ENCODE measurements at regions not wholly inside any gene's neighbourhood (a gene's known extent, or its start where the extent isn't known, plus 50 kb on each side); places are given as distances from the start of the nearest gene placed in this dataset.
A peak's percentile ranks its signal among the peaks of the same experiment; 100 is the strongest.
"Not testable (repeated sequence)": the region's sequence is repeated elsewhere in the genome, so short reads cannot be mapped to it uniquely, and the experiment has no call there.

DNA sequence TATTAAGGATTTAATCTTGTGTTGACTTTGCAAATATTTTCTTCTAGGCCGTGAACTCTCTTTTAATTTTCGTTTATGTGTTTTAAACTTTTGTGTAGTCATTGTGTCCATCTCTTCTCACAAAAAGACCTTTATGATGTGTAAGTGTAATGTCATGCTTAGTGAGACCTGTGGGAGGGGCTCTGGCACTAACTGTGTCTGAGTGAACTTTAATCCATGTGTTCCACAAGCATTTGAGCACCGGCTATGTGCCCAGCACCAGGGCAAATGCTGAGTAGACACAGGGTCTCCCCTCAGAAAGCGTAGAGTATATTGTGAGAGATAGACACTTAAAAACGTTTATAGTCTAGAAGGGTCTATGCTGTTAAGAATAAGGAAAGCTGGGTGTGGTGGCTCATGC is 272.6 kb upstream of the TUT7 start:
- DNase-seq (ENCODE audit: low read depth) = no peak
- in situ Hi-C loops (cut with HindIII; ENCODE audit: low pct_unique_long_range_greater_than_20kb, low sequenced_read_pairs) = no loop called here

GRCh38 chr9:86624630-86625029 is 270.4 kb upstream of the TUT7 start:
- no peak for DNase-seq (ENCODE audit: low read depth)
- in situ Hi-C loops (cut with HindIII; ENCODE audit: low pct_unique_long_range_greater_than_20kb, low sequenced_read_pairs) = no loop called here

DNA sequence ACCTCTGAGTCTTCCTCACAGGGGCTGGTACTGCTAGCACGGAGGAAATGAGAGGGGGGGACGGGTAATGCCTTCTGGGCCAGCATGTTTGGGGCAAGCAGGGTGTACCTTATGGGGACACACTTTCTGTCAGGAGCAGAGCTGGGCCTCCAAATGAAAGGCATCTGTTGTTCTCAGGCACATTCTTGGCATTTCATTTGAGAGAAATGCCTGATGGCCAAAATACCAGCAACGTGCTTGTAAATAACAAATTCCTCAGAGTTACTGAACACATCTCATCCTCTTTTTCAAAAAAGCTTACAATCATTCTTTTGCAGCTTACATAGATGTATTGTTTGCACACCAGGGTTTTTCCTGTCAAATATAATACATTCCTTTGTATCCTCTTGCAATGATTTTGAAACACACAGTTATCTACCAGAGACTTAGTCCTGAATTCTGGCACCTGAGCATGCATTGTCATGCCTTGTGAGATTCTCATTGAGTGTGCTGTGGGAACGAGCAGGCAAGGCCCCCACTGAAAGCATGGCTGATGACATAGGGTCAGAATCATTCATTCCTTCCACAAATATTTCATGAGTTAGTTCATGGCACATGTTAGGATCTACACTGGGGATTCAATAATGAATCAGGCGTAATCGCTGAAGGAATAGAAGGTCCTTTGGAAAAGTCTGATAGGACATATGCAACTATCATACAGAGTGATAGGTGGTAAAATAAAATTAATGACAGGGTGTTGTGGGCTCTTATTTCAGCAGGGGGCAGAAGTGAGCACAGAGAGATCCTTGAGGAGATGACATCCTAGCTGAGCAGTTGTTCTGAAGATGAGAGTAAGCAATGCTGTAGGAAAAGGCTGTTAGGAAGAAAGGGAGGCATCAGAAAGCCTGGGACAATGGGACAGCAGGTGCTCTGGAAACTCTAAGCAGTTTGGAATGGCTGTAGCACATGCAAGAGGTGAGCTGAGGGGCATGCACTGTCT is 260.9 kb upstream of the TUT7 start:
- in situ Hi-C loops (cut with HindIII; ENCODE audit: low pct_unique_long_range_greater_than_20kb, low sequenced_read_pairs) = no loop called here
- peak; percentile 14 for DNase-seq (ENCODE audit: low read depth)

DNA sequence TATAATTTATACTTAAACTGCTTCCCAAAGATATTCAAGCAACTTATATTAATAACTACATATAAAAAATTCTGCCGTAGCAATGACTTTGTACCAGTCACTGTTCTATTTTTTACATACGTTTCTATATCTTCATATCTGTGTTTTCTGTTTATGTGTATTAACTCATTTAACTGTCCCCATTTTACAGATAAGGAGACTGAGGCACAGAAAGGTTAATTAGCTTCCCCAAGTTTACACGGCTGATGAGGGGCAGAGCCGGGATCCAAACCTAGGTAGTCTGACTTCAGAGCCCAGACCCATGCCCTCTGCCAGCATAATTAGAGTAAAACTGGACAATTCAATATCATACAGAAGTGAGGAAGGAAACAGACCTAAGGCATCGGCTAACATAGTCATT is 259.7 kb upstream of the TUT7 start:
- in situ Hi-C loops (cut with HindIII; ENCODE audit: low pct_unique_long_range_greater_than_20kb, low sequenced_read_pairs) = no loop called here
- DNase-seq (ENCODE audit: low read depth) = no peak

DNA sequence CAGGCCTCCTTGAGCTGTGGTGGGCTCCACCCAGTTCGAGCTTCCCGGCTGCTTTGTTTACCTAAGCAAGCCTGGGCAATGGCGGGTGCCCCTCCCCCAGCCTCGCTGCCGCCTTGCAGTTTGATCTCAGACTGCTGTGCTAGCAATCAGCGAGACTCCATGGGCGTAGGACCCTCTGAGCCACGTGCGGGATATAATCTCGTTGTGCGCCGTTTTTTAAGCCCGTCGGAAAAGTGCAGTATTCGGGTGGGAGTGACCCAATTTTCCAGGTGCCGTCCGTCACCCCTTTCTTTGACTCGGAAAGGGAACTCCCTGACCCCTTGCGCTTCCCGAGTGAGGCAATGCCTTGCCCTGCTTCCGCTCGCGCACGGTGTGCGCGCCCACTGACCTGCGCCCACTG is 257.3 kb upstream of the TUT7 start:
- in situ Hi-C loops (cut with HindIII; ENCODE audit: low pct_unique_long_range_greater_than_20kb, low sequenced_read_pairs); DNase-seq (ENCODE audit: low read depth): not testable (repeated sequence)

- in situ Hi-C loops (cut with HindIII; ENCODE audit: low pct_unique_long_range_greater_than_20kb, low sequenced_read_pairs) = no loop called here
Observed at GRCh38 chr9:86605303-86605702, 251.1 kb upstream of the TUT7 start.

GRCh38 chr9:86604741-86605140 is 250.5 kb upstream of the TUT7 start:
- DNase-seq (ENCODE audit: low read depth) = no peak
- in situ Hi-C loops (cut with HindIII; ENCODE audit: low pct_unique_long_range_greater_than_20kb, low sequenced_read_pairs) = no loop called here

More at GRCh38 chr9:86605303-86605702, 251.1 kb upstream of the TUT7 start:
- no peak for DNase-seq (ENCODE audit: low read depth)

GRCh38 chr9:86602715-86603114 is 248.5 kb upstream of the TUT7 start:
- in situ Hi-C loops (cut with HindIII; ENCODE audit: low pct_unique_long_range_greater_than_20kb, low sequenced_read_pairs) = no loop called here
- DNase-seq (ENCODE audit: low read depth) = no peak

- no peak for DNase-seq (ENCODE audit: low read depth)
- in situ Hi-C loops (cut with HindIII; ENCODE audit: low pct_unique_long_range_greater_than_20kb, low sequenced_read_pairs) = no loop called here
Observed at GRCh38 chr9:86601697-86602096, 247.5 kb upstream of the TUT7 start.

GRCh38 chr9:86600977-86601376 is 246.8 kb upstream of the TUT7 start:
- no peak for DNase-seq (ENCODE audit: low read depth)
- in situ Hi-C loops (cut with HindIII; ENCODE audit: low pct_unique_long_range_greater_than_20kb, low sequenced_read_pairs) = no loop called here

- in situ Hi-C loops (cut with HindIII; ENCODE audit: low pct_unique_long_range_greater_than_20kb, low sequenced_read_pairs) = no loop called here
- DNase-seq (ENCODE audit: low read depth) = no peak
Observed at GRCh38 chr9:86600291-86600690, 246.1 kb upstream of the TUT7 start.

DNA sequence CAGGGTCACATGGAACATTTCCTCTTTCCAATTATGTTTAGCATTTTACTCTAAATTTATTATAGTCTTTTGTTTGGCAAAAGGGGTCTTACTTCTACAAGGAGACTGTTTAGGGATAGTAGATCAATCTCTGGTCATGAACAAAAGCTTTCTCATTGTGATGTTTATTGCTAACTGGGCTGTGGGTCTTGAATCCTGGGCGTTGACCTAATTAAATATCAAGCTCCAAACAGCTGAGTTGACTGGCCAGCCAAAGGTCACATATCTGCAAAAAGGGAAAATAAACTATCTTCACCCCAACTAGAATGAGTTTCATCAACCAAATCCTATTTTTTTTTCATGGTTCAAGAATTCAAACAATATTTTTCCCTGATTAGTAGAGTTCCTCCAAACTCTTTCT is 245.4 kb upstream of the TUT7 start:
- in situ Hi-C loops (cut with HindIII; ENCODE audit: low pct_unique_long_range_greater_than_20kb, low sequenced_read_pairs) = no loop called here
- no peak for DNase-seq (ENCODE audit: low read depth)

DNA sequence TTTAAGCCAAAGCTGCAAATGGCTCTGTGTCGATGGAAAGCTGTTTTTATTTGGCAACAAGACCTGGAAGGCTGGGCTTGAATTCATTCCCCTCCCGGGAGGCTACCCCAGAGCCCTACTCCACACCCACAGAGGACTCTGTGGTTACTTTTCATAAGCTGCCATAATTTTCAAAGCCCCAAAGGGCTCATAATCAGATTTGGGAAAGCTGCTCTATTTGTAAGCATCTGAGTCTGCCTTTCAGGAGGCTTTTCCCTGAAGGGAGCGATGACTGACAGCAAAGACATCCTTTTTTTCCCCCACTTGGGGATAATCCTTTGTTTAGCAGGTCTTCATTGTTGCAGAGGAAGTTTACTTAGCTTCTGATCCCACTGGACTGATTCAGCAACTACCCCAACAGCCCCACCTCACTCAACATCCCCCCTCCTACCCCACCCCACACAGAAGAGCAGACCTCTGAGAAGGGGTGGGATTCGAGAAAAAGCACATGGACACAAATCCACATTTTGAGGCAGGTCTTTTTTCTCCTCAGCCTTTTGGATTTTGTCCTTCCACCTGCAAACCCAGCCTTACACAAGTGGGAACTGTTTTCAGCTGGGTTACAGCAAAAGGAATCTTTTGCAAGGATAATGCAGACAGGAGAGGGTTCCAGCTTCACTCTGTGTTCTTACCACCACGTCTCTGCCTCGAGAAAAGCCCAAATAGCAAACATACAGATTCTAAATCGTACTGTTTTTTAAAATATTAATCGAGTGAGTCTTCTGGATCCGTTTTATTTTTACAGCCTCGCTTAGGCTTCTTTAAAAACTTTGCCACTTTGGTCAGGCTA is 244.4 kb upstream of the TUT7 start:
- DNase-seq (ENCODE audit: low read depth) = no peak

GRCh38 chr9:86594724-86595123 is 240.5 kb upstream of the TUT7 start:
- no peak for DNase-seq (ENCODE audit: low read depth)
- in situ Hi-C loops (cut with HindIII; ENCODE audit: low pct_unique_long_range_greater_than_20kb, low sequenced_read_pairs) = no loop called here

More for the DNA sequence above, 244.4 kb upstream of the TUT7 start:
- in situ Hi-C loops (cut with HindIII; ENCODE audit: low pct_unique_long_range_greater_than_20kb, low sequenced_read_pairs) = no loop called here

DNA sequence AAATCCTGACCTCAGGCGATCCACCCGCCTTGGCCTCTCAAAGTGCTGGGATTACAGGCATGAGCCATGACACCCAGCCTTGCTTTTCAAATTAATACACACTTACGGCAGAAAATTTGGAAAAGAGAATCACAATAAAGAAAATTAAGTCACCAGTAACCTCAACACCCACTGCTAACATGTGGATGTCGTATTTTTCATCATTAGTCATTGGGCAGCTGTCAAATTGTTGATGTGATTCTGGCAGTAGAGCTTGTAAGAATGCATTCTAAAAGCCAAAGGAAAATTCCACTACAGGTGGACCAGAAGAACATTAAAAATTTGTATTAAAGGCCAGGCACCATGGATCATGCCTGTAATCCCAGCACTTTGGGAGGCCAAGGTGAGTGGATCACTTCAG is 237.3 kb upstream of the TUT7 start:
- in situ Hi-C loops (cut with HindIII; ENCODE audit: low pct_unique_long_range_greater_than_20kb, low sequenced_read_pairs) = no loop called here

DNA sequence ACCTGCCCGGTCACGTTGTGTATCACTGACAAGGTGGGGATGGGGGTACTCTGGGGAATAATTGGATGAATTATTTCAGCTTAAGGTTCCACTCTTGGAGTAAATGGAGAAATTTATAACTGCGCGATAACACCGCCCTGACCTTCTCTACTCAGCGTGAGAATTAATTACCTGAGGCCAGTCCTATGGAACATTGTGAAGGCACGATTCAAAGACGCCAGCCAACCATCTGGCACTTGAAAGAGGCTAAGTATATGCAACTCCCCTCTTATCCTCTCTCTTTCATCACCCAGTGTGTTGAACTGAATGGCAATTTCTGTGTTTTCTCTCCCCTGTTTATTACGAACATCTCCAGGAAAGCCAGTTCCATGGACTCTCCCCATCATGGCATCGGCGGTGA is 235.5 kb upstream of the TUT7 start:
- in situ Hi-C loops (cut with HindIII; ENCODE audit: low pct_unique_long_range_greater_than_20kb, low sequenced_read_pairs) = no loop called here
- no peak for DNase-seq (ENCODE audit: low read depth)

More for the DNA sequence above, 237.3 kb upstream of the TUT7 start:
- DNase-seq (ENCODE audit: low read depth) = no peak

GRCh38 chr9:86589273-86589672 is 235.1 kb upstream of the TUT7 start:
- no peak for DNase-seq (ENCODE audit: low read depth)

DNA sequence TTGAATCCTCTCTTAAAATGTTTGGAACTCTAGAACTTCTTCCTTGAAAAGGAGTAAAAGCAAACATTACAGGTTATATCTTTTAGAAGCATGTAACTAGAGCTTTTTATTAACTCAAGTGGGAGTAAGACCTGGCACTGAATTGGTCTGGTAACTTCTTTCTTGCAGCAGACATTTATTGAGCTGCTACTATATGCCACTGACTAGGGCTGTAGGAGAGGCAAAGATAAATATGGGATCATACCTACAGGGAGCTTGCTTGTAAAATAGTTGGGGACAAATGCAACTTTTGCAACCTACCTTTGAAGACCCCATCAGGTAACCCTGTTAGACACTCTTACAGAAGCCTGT is 231.9 kb upstream of the TUT7 start:
- DNase-seq (ENCODE audit: low read depth) = no peak
- in situ Hi-C loops (cut with HindIII; ENCODE audit: low pct_unique_long_range_greater_than_20kb, low sequenced_read_pairs) = no loop called here

More at GRCh38 chr9:86589273-86589672, 235.1 kb upstream of the TUT7 start:
- in situ Hi-C loops (cut with HindIII; ENCODE audit: low pct_unique_long_range_greater_than_20kb, low sequenced_read_pairs) = no loop called here

DNA sequence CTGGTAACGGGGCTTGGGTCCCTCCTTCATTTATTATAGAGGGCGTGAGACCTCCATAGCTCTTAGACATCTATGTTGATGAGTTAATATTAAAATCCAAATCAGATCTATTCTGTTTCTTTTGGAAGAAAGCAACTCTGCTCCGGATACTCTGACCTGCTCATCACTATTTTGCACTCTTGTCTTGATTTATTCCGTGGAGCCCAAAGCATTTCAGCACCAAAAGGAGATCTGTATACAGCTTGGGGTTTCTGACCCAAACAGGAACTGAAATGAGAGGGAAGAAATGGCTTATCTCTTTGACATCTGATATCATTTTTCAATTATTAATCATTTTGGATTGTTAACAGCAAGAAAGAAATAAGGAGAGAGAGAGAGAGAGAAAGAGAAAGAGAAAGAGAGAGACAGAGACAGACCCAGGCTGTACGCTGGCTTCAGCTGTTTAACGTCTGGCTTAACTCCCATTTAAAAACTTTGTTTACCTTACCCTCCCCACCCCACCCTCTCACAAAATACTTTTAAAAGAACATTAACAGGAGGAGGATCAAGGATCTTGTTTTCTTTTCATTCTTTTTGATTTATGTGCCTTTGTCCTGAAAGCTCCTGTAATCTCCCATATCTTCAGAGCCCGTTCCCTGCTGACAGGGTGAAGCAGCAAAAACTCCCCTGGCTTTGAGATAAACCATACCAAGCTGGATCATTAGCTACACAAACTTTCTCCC is 231.4 kb upstream of the TUT7 start:
- in situ Hi-C loops (cut with HindIII; ENCODE audit: low pct_unique_long_range_greater_than_20kb, low sequenced_read_pairs) = no loop called here
- peak; percentile 16 for DNase-seq (ENCODE audit: low read depth)
